ENCODE measurements at regions not wholly inside any gene's neighbourhood (a gene's known extent, or its start where the extent isn't known, plus 50 kb on each side); places are given as distances from the start of the nearest gene placed in this dataset.
A peak's percentile ranks its signal among the peaks of the same experiment; 100 is the strongest.

DNA sequence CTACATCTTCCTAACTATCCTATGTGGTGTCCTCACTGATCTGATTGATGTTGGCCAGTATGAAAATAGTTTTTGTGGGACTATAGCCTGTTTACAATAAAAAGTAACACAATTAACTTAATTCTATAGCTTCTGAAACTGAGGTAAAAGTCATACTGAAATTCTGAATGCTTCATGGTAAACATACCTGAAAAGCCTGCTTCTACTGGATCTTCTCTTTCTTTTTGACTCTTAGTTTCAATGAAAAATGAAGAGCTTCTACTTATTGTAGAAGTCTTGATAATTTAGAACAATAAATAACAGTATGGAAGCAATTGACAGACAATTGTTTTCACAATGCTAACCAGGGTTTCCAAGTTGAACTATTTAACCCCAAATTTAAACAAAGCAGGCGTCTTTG is 383.9 kb upstream of the MMS22L start:
- TF ChIP-seq, protein P1, sequence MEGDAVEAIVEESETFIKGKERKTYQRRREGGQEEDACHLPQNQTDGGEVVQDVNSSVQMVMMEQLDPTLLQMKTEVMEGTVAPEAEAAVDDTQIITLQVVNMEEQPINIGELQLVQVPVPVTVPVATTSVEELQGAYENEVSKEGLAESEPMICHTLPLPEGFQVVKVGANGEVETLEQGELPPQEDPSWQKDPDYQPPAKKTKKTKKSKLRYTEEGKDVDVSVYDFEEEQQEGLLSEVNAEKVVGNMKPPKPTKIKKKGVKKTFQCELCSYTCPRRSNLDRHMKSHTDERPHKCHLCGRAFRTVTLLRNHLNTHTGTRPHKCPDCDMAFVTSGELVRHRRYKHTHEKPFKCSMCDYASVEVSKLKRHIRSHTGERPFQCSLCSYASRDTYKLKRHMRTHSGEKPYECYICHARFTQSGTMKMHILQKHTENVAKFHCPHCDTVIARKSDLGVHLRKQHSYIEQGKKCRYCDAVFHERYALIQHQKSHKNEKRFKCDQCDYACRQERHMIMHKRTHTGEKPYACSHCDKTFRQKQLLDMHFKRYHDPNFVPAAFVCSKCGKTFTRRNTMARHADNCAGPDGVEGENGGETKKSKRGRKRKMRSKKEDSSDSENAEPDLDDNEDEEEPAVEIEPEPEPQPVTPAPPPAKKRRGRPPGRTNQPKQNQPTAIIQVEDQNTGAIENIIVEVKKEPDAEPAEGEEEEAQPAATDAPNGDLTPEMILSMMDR (IDR thresholded peaks at IDR 0.05; ENCODE audit: insufficient read depth, low read length, severe bottlenecking), result no peak
- DNase-seq (ENCODE audit: low read depth) (no peak), FAIRE-seq (no peak)
- no peak overlapping the region for H3K4me3 ChIP-seq (ENCODE audit: low read depth, low read length)
- H3K36me3 ChIP-seq (ENCODE audit: control insufficient read depth, insufficient read depth, low read length), result no peaks in the 10 kb centered on the region
- peaks cover 2% of the 10 kb centered on the region for H3K27me3 ChIP-seq (ENCODE audit: control insufficient read depth, insufficient read depth, low read length)

DNA sequence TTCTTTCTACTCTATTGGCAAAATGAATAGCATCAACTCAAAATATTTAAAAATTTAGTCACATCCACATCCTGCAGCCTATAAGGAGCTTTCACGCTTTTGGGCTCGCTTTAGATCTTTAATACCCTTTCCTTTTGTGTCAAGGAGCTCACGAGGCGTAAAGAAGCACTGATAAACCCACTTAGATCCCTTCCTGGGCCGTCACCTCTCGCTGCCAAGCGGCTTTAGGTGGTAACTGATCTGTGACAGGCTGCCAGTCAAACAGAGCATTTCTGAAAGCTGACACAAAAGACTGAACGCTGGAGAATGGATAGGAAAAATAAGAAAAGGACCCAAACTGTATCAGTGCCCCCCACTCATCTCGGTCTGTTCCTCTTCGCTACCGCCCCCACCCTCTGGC is 385.7 kb upstream of the MMS22L start:
- Histone ChIP-seq H3K27me3 (ENCODE audit: control insufficient read depth, insufficient read depth, low read length) (peaks cover 2% of the 10 kb centered on the region), H3K4me3 (ENCODE audit: low read depth, low read length) (no peak overlapping the region), H3K36me3 (ENCODE audit: control insufficient read depth, insufficient read depth, low read length) (no peaks in the 10 kb centered on the region)
- DNase-seq (ENCODE audit: low read depth) (no peak), FAIRE-seq (no peak)
- TF ChIP-seq, protein P1 (IDR thresholded peaks at IDR 0.05; ENCODE audit: insufficient read depth, low read length, severe bottlenecking), result no peak

DNA sequence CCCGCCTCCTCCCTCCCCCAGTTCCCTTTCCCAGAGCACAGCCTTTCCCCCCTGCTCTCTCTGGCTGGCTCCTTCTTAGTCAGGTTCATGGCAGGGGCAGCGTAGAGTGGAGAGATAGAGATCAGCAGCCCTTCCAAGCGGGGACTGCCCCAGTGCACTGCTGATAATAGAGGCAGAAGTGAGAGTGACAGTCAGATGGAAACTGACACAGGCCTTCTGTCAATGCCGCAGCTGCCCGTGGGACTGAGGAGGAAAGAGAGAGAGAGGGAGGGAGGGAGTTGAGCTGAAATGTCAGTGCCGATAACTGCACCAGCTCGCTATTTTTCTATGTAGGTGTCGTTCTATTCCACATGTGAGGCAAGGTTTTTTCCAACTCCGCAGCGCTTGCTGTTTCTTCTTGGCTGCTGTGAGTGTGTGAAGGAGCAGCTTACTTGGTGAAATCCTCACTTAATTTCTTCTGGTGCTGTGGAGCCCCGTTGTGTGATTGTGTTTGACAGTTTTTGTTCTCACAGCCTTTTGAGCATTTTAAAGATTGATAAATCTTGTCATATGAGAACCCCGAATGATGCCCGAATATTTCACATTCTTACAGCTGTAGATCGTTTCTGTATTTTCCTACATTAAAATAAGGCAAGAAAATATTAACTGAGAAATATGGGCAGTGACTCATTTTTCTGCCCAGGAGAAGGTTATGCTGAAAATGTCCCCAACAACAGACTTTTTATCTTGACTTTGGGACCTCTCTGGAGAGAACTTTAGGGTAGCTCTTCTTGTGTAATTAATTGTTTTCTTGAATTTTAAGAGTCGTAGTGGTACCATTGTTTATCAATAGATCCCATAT is 386.4 kb upstream of the MMS22L start:
- FAIRE-seq (no peak), DNase-seq (ENCODE audit: low read depth) (no peak)
- Histone ChIP-seq H3K4me3 (ENCODE audit: low read depth, low read length) (no peak overlapping the region), H3K36me3 (ENCODE audit: control insufficient read depth, insufficient read depth, low read length) (no peaks in the 10 kb centered on the region), H3K27me3 (ENCODE audit: control insufficient read depth, insufficient read depth, low read length) (peaks cover 2% of the 10 kb centered on the region)
- TF ChIP-seq, protein P1 (IDR thresholded peaks at IDR 0.05; ENCODE audit: insufficient read depth, low read length, severe bottlenecking), result no peak

DNA sequence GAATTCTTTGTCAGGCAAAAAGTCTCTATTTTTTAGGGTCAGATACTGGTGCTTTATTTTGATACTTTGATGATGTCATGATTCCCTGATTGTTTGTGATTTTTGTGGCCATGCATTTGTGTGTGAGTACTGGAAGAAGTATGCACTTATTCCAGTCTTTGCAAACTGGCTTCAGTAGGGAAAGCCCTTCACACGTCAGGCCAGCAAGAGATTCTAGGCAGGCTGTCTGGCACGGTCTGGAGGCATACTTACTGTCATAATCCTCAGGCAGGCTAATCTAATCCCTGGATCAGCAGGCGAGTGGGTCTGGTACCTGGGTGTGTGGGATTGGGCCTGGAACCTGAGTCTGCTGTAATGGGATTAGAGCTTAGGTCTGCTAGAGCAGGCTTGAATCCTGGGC is 391.8 kb upstream of the MMS22L start:
- DNase-seq (ENCODE audit: low read depth) (peak; percentile 4), FAIRE-seq (no peak)
- no peak overlapping the region for H3K4me3 ChIP-seq (ENCODE audit: low read depth, low read length)
- TF ChIP-seq, protein P1 (IDR thresholded peaks at IDR 0.05; ENCODE audit: insufficient read depth, low read length, severe bottlenecking), result no peak
- no peaks in the 10 kb centered on the region for H3K27me3 ChIP-seq (ENCODE audit: control insufficient read depth, insufficient read depth, low read length)
- no peaks in the 10 kb centered on the region for H3K36me3 ChIP-seq (ENCODE audit: control insufficient read depth, insufficient read depth, low read length)

DNA sequence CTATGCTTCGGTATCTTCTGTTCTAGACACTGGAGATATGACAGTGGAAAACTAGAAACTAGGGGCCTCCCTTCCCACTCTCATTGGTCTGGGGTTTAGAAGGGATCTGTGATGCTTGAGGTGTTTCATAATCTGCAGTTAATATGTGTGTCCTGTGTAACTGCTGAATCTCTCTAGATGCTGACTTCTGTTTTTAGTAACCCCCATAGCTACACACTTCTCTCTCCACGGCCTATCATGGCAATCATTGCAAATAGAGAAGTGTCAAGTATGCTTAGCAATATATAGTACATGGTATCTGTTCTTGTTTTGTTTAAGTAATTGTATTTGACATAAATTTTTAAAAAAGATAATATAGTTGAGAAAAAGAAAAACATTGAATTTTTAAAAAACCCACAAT is 394.6 kb upstream of the MMS22L start:
- TF ChIP-seq, protein P1 (IDR thresholded peaks at IDR 0.05; ENCODE audit: insufficient read depth, low read length, severe bottlenecking), result no peak
- Histone ChIP-seq H3K36me3 (ENCODE audit: control insufficient read depth, insufficient read depth, low read length) (no peaks in the 10 kb centered on the region), H3K27me3 (ENCODE audit: control insufficient read depth, insufficient read depth, low read length) (no peaks in the 10 kb centered on the region), H3K4me3 (ENCODE audit: low read depth, low read length) (no peak overlapping the region)
- DNase-seq (ENCODE audit: low read depth) (no peak), FAIRE-seq (no peak)

DNA sequence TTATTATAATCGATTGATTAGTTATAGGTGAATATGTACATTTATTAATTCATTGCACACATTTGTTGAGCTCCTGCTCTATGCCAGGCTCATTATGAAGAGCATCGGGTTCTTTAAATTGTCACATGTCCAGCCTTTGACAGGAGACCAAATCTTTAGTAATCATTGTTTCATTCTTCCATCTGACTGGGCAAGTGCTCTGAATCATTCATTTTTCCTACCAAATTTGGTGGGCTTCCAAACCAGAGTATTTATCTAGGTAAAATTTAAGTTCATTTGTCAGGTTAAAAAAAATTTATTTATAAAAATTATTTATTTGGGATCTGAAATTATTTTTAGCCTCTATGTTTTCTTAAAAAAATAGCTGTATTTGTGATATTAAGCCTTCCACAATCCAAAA is 404.9 kb upstream of the MMS22L start:
- H3K4me3 ChIP-seq (ENCODE audit: low read depth, low read length), result no peak overlapping the region
- DNase-seq (ENCODE audit: low read depth) (no peak), FAIRE-seq (no peak)

More for the DNA sequence above, 404.9 kb upstream of the MMS22L start:
- Histone ChIP-seq H3K27me3 (ENCODE audit: control insufficient read depth, insufficient read depth, low read length) (no peaks in the 10 kb centered on the region), H3K36me3 (ENCODE audit: control insufficient read depth, insufficient read depth, low read length) (no peaks in the 10 kb centered on the region)
- TF ChIP-seq, protein P1 (IDR thresholded peaks at IDR 0.05; ENCODE audit: insufficient read depth, low read length, severe bottlenecking), result no peak

All from bronchial epithelial cell (primary cell).